HG02763 (cell line): ENCODE measurements at regions not wholly inside any gene's neighbourhood (a gene's known extent, or its start where the extent isn't known, plus 50 kb on each side); places are given as distances from the start of the nearest gene placed in this dataset.

Experiments
- ATAC-seq: cut with Tn5 transposase; IDR thresholded peaks from one replicate; pipeline ENCODE4 v1.9.1; 2021; ENCODE audit warnings: mild to moderate bottlenecking, moderate library complexity; ENCODE audit not compliant: unreplicated experiment

DNA sequence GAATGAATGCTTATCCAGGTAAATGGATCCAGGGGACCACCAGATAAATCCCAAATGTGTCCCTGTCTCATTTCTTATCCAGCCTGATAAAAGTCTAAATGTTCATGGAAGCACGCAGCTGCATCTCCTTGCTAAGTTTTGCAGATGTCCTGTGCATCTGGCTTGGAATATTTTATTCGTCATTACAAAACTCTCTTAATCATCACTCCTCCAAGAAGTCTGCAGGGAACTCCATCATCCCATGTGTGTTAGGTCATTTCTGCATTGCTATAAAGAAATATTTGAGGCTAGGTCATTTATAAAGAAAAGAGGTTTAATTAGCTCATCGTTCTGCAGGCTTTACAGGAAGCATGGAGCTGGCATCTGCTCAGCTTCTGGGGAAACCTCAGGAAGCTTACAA lies 297.2 kb downstream of the HS3ST1 start:
- ATAC-seq, result no peak

GRCh38 chr4:11130195-11130970 lies 298.3 kb downstream of the HS3ST1 start:
- ATAC-seq, result no peak

DNA sequence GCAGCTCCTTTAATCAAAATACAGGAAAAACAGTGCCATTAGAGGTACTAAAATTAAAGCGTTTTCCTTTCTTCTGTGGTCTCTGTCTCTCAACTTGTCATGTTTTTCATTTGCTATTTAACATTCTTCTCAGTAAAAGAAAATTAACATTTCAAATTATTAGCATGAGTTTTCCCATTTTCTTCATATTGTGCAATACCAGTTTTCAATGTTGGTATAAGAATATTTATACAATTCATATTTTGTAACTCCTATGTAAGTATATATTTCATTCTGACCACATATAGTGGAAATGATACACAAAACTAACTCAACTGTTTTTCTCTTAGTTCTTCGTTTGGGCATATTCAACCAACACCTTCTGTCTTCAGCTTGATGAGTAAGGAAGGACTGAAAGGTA lies 308.3 kb downstream of the HS3ST1 start:
- ATAC-seq, result no peak

DNA sequence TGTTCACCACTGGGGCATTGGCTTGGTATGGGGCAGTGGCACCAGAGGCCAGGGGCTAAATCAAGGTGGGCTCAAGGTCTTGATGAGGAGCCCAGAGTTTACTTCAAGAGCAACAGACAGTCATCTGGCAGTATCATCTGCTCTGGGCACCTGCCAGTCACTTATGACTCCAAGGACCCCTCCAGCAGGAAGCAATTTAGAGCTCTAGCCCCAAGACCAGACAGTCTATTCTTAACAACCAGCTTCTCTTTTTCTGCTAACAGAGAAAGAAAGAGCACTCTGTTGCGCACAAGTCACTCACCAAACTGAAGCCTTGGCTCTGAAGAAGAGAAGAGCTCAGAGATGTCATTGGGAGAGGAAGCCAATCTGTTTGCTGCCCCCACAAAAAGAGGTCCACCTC lies 309.2 kb downstream of the HS3ST1 start:
- ATAC-seq, result no peak

DNA sequence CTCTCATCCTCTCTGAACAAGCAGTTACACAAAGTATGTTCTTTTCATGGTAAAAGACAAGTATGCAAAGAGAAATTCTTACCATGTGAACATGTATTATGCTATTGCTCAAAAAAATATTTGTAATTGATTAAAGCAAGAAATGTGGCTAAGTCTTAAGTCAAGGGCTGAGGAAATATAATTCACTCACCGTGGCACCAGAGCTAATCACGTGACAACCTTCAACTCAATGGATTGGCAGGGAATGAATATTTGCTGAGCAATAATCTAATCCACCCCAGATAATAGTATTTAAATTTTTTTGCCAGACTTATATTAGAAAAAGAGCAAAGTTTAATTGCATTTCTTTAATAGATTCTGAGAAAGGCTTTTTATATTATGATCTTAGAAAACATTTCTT lies 310.2 kb downstream of the HS3ST1 start:
- no peak for ATAC-seq

DNA sequence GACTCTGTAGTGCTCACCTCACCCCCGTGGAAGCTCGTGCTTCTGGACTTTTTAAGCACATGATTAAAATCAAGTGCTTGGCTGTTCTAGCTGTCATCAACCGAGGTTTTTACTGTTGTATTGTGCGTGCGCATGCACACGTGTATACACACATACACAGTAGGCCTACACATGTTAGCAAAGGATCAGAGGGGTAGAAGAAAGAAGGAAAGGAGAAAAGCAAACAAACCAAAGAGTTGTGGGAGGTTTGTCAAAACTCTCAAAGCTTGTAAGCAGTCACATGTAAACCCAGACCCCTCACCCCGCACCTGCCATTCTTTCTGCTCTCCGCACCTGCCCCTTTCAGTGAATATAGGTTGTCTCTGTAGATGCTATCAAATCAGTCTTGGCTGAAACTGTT lies 311.8 kb downstream of the HS3ST1 start:
- no peak for ATAC-seq

DNA sequence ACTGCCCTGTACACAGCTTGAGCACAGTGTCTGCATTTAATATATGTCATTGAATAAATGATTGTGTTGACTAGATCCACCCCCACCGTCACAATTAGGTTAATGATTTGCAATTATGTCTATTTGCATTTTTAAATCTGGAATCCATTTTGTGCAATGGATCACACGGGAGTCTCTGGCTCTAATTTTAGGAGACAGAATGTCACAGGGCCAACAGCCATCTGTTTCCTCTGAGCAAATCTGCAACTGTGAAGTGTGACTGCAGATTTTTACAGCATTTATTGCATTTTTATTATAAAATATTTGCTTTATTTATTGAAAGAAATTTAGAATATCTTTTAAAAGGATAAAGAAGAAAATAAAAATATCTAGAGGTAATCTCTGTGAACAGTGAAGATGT lies 316.8 kb downstream of the HS3ST1 start:
- no peak for ATAC-seq

DNA sequence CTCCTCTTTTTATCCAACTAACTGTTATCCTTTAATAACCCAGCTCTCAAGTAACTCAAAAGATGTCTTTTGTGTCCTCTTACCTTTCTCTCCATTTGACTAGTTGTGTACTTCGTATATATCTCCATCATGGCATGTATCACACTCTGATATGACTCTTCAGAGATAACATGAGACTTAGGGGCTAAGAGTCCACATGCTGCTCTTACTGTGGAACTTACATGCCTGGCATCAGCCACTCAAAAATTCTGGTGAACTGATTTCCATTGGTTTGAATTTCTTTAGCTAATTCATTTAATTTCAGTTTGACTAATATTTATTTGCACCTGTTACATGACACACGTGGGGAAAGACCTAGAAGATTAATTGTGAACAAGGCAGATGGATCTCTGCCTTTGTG lies 317.3 kb downstream of the HS3ST1 start:
- ATAC-seq, result no peak

DNA sequence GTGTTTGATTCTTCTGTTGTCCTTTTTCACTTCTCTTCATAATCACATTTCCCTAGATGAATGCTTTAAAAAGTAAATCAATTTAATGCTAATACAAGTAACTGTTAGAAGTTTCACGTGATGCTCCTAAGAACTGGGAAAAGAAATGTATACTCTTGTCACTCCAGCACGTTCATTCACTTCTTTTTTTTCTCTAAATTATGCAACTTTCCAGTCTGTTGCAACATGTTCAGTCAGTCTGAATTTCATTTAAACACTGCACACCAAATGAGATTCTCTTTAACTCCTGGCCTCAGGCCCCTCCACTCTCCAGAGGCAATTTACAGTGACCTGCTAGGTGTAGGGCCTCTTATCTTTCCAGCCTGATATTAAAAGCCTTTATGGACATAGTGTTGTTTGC lies 321.9 kb downstream of the HS3ST1 start:
- no peak for ATAC-seq

- no peak for ATAC-seq
Observed at GRCh38 chr4:11106190-11106589, 322.5 kb downstream of the HS3ST1 start.

DNA sequence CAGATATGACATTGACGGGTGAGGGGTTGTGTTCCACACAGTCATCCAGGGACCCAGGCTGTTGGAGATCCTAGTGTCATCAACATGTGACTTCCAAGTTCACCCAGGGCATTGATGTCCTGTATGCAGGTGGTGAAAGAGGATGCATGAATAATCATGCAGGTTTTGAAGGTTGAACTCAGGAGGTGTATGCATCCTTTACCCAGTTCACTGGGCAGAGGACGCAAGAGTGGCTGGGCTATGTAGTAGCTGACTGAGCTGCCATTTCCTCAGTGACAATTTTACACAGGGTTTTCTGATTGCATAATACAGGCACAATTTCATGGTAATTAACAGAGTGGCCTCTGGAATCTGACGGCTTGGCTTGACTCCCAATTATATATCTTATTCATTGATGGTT lies 323.0 kb downstream of the HS3ST1 start:
- ATAC-seq, result no peak

DNA sequence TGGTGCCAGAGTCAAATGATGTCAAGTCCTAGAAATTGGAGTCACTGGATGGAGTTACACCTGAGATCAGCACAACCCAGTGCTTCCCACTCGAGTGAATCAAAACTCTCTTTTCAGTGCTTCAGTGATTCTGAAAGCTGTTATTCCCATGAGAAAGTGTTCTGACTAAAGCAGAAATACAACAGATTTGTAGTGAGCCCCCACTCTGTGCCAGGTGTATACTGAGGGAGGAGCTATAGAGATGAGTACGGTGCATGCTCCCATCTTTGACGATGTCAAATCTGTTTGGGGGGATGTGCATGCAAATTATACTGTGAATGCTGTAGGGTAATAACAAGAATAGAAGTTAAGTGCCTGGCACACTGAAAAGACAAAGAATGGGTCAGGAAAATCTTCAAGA lies 330.2 kb downstream of the HS3ST1 start:
- ATAC-seq, result no peak

DNA sequence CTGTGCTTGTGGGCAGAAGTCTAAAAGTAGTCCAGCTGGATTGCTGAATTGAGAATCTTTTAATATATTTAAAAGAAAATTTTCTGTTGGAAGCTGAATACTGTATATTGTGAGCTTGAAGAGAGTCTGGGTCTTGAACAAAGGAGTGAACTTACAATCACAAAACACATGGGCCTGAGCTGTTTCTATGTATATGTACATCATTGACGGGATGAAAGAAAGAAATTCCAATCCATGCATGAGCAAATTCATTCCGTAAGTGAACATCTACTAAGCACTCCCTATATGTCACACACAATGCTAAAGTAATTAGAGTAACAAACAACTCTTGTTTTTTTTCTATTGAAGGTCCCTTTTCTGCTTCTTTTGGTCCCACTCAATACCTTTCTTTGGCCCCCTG lies 331.0 kb downstream of the HS3ST1 start:
- ATAC-seq, result no peak

- no peak for ATAC-seq
Observed at GRCh38 chr4:11081006-11081405, 347.7 kb downstream of the HS3ST1 start.

DNA sequence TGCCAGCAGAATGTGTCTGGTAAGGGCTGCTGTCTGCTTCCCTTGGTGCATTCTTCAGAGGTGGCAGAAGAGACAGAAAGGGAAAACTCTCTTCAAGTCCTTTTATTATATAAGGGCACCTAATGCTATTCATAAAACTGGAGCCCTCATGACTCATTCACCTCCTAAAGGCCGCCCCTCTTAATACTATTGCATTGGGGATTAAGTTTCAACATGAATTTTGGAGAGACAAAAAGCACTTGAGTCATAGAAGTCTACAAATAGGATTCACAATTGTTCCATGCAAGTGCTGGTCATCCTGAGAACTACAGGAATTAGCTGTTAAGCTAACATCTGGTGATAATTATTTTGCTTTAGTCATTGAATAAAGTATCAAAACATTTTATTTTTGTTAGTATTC lies 349.5 kb downstream of the HS3ST1 start:
- no peak for ATAC-seq

DNA sequence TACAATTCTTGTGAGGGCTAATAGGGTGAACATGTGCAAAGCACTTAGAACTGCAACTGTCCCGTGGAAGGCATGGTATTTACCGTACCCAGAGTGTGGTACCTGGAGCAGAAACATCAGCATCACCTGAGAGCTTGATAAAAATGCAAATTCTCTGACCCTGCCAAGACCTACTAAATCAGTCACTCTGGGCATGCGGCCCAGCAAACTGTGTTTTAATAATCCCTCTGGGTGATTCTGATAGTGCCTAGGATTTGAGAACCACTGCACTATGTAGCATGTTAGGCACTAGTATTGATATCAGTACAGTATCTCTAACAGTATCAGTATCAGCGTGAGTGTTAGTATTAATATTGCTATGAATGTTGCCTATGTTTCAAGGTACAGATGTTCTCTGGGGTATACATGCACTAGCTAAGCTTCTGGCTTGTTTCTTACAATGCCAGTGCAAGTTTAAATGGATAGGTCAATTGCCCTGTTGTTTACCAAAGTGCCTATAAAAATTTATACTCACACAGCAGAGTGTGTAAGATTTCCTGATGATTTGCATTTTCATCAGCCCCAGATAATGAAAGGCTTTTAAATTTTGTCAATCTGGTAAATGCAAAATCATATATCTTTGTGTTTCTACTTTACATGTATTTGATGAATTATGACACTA lies 354.0 kb downstream of the HS3ST1 start:
- ATAC-seq, result no peak

DNA sequence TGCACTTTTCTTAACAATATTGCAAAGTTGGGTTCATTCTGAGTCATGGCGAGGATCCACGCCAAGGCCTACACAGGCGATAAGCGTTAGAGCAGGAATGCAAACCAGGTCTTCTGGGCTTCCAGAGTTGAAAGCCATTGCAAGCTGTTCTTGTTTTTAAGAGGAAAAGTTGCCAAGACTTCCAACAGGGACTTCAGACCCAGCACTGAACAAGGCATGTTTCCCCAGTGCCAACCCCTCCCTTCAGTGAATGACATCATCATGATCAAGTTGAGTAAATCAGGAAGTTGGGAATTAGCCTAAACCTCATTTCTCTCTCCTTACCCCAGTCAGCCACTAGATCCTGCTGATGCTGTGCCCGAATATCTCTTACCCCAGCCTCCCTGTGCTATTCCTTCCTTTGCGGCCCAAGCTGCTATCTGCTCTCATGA lies 355.1 kb downstream of the HS3ST1 start:
- no peak for ATAC-seq

- no peak for ATAC-seq
Observed at GRCh38 chr4:11072999-11073398, 355.7 kb downstream of the HS3ST1 start.

- ATAC-seq, result no peak
Observed at GRCh38 chr4:11072463-11072862, 356.2 kb downstream of the HS3ST1 start.

- ATAC-seq, result no peak
Observed at GRCh38 chr4:11070813-11071212, 357.9 kb downstream of the HS3ST1 start.

GRCh38 chr4:11069581-11070211 lies 359.0 kb downstream of the HS3ST1 start:
- no peak for ATAC-seq

DNA sequence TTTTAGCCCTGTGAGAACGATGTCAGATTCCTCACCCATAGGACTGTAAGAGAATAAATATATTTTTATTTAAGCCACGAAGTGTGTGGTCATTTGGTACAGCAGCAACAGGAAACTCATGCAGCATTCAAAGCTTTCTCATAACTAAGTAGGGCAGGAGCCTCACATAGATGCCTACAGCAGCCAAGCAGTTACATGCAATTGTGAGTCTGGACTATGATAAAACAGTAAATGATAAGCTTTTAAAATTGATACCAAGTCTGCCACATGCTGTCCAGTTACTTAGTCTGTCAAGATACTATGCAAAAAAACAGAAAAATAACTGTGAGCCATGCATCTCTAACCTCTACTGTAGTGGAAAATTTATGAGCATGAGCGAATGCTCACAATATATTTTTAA lies 359.6 kb downstream of the HS3ST1 start:
- no peak for ATAC-seq
